Erythroblast (primary cell): ENCODE measurements at regions not wholly inside any gene's neighbourhood (a gene's known extent, or its start where the extent isn't known, plus 50 kb on each side); places are given as distances from the start of the nearest gene placed in this dataset.

Experiments used
- GATA1 ChIP-seq: IDR thresholded peaks from 2 replicates; pipeline ENCODE4 v1.6.1; 2011; ENCODE audit warnings: low read depth, mild to moderate bottlenecking, control low read depth, low read length, moderate library complexity
- POLR2A ChIP-seq: IDR thresholded peaks from 2 replicates; pipeline ENCODE4 v1.6.1; 2011; ENCODE audit warnings: mild to moderate bottlenecking, low read length

DNA sequence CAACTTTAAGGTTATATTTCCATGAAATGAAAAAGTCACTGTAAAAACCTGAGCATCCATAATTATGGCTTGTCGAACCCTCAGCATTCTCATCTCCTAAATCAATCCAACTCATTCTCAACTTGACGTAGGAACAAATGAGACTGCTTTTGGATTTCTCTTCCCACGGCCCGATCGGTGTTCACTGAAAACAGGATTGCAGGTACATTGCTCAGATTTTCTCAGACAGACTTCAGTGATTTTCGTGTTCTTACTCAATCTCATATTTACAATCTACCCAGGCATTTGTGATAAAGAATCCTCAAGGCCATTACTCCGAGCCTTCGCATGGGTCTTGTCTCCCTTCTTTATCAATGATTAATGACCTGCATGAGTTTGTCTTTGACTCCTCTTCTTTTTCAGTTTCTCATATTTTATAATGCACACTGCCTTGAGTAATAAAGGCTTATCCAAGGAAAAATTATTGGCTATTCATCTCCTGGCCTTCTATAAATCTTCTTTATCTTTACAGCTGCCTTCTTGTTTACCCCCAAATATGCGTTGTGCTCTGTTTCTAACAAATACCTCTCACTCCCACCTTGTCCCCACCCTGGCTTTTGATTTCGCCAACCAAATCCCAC is 90.4 kb upstream of the MYO3A start:
- TF ChIP-seq POLR2A (no peak), GATA1 (no peak)
